HEK293 (cell line): ENCODE measurements at regions not wholly inside any gene's neighbourhood (a gene's known extent, or its start where the extent isn't known, plus 50 kb on each side); places are given as distances from the start of the nearest gene placed in this dataset.

Experiments used
- BCL11B ChIP-seq: fragments of 450-650 bp; formaldehyde crosslinking; IDR thresholded peaks from 2 replicates; pipeline ENCODE4 v1.5.1; 2016; ENCODE audit warnings: low read depth, missing biosample characterization, missing genetic modification characterization
- ZBTB7A ChIP-seq: fragments of 450-650 bp; formaldehyde crosslinking; IDR thresholded peaks from 2 replicates; pipeline ENCODE4 v1.5.1; 2016; ENCODE audit warnings: low read depth, missing biosample characterization, missing genetic modification characterization
- ZEB2 ChIP-seq: fragments of 450-650 bp; formaldehyde crosslinking; IDR thresholded peaks from 2 replicates; pipeline ENCODE4 v1.5.1; 2016; ENCODE audit warnings: missing biosample characterization, missing genetic modification characterization
- ZNF10 ChIP-seq: fragments of 450-650 bp; formaldehyde crosslinking; IDR thresholded peaks from 2 replicates; pipeline ENCODE4 v1.5.1; 2017; ENCODE audit warnings: missing biosample characterization, missing genetic modification characterization
- ZNF274 ChIP-seq, 2 experiments: fragments of 200-500 bp in 1 of 2; fragments of 450-650 bp in 1 of 2; sonication (Bioruptor generic) in 1 of 2; formaldehyde crosslinking in 1 of 2; IDR thresholded peaks; 2 replicates each; pipeline versions ENCODE4 v1.5.1 to v1.6.1; 2014 to 2016; ENCODE audit warnings: borderline replicate concordance in 1 of 2, inconsistent platforms in 1 of 2, low read length in 1 of 2, missing biosample characterization in 1 of 2, missing genetic modification characterization in 1 of 2
- ZNF341 ChIP-seq: fragments of 450-650 bp; formaldehyde crosslinking; IDR thresholded peaks from 2 replicates; pipeline ENCODE4; 2016; ENCODE audit warnings: low read depth, missing biosample characterization, missing genetic modification characterization
- ZNF354C ChIP-seq: fragments of 450-650 bp; formaldehyde crosslinking; IDR thresholded peaks from 2 replicates; pipeline ENCODE4 v1.5.1; 2016; ENCODE audit warnings: missing biosample characterization, missing genetic modification characterization, low read depth, borderline replicate concordance
- TF ChIP-seq, protein P1 (sequence below): fragments of 450-650 bp; formaldehyde crosslinking; IDR thresholded peaks from 2 replicates; pipeline ENCODE4 v1.5.1; 2016; ENCODE audit warnings: missing biosample characterization, missing genetic modification characterization
- TF ChIP-seq, protein P2 (sequence below): fragments of 450-650 bp; formaldehyde crosslinking; IDR thresholded peaks from 2 replicates; pipeline ENCODE4 v1.5.1; 2016; ENCODE audit warnings: missing biosample characterization, missing genetic modification characterization, low read depth
- TF ChIP-seq, protein P3 (sequence below): fragments of 450-650 bp; formaldehyde crosslinking; IDR thresholded peaks from 2 replicates; pipeline ENCODE4 v1.5.1; 2016; ENCODE audit warnings: missing biosample characterization, missing genetic modification characterization
- TF ChIP-seq, protein P4 (sequence below): fragments of 450-650 bp; formaldehyde crosslinking; IDR thresholded peaks from 2 replicates; pipeline ENCODE4 v1.5.1; 2016; ENCODE audit warnings: missing biosample characterization, missing genetic modification characterization

DNA sequence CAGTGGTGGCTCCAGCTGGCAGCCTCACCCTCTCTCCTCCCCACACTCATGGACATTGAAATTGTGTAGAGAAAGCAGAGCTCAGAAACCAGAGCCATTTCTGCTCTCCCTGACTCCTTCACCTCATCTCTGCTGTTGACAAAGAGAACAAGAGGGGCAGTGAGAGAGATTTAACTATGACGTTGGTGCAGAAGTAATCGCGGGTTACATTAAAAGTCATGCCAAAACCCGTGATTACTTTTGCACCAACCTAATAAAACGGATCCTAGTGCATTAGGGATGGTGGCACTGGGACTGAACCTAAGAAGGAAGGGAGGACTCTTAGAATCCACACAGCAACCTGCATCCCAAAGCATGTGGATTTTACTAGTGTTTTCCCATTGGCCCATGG, 113.3 kb upstream of the CDC42EP3 start:
- TF ChIP-seq, protein P1, sequence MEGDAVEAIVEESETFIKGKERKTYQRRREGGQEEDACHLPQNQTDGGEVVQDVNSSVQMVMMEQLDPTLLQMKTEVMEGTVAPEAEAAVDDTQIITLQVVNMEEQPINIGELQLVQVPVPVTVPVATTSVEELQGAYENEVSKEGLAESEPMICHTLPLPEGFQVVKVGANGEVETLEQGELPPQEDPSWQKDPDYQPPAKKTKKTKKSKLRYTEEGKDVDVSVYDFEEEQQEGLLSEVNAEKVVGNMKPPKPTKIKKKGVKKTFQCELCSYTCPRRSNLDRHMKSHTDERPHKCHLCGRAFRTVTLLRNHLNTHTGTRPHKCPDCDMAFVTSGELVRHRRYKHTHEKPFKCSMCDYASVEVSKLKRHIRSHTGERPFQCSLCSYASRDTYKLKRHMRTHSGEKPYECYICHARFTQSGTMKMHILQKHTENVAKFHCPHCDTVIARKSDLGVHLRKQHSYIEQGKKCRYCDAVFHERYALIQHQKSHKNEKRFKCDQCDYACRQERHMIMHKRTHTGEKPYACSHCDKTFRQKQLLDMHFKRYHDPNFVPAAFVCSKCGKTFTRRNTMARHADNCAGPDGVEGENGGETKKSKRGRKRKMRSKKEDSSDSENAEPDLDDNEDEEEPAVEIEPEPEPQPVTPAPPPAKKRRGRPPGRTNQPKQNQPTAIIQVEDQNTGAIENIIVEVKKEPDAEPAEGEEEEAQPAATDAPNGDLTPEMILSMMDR (tag by site-specific recombination) = no peak
- TF ChIP-seq ZNF354C (tag by site-specific recombination) (no peak), ZEB2 (tag by site-specific recombination) (no peak), ZNF341 (no peak), ZBTB7A (tag by site-specific recombination) (no peak), ZNF10 (no peak), BCL11B (no peak), ZNF274 (IDR thresholded peaks at IDR 0.05; ENCODE audit: low read length) (no peak), ZNF274 (tag by site-specific recombination; IDR thresholded peaks at IDR 0.05; ENCODE audit: borderline replicate concordance) (no peak)
- TF ChIP-seq, protein P2, sequence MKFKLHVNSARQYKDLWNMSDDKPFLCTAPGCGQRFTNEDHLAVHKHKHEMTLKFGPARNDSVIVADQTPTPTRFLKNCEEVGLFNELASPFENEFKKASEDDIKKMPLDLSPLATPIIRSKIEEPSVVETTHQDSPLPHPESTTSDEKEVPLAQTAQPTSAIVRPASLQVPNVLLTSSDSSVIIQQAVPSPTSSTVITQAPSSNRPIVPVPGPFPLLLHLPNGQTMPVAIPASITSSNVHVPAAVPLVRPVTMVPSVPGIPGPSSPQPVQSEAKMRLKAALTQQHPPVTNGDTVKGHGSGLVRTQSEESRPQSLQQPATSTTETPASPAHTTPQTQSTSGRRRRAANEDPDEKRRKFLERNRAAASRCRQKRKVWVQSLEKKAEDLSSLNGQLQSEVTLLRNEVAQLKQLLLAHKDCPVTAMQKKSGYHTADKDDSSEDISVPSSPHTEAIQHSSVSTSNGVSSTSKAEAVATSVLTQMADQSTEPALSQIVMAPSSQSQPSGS = no peak
- TF ChIP-seq, protein P3, sequence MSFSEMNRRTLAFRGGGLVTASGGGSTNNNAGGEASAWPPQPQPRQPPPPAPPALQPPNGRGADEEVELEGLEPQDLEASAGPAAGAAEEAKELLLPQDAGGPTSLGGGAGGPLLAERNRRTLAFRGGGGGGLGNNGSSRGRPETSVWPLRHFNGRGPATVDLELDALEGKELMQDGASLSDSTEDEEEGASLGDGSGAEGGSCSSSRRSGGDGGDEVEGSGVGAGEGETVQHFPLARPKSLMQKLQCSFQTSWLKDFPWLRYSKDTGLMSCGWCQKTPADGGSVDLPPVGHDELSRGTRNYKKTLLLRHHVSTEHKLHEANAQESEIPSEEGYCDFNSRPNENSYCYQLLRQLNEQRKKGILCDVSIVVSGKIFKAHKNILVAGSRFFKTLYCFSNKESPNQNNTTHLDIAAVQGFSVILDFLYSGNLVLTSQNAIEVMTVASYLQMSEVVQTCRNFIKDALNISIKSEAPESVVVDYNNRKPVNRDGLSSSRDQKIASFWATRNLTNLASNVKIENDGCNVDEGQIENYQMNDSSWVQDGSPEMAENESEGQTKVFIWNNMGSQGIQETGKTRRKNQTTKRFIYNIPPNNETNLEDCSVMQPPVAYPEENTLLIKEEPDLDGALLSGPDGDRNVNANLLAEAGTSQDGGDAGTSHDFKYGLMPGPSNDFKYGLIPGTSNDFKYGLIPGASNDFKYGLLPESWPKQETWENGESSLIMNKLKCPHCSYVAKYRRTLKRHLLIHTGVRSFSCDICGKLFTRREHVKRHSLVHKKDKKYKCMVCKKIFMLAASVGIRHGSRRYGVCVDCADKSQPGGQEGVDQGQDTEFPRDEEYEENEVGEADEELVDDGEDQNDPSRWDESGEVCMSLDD = no peak
- TF ChIP-seq, protein P4, sequence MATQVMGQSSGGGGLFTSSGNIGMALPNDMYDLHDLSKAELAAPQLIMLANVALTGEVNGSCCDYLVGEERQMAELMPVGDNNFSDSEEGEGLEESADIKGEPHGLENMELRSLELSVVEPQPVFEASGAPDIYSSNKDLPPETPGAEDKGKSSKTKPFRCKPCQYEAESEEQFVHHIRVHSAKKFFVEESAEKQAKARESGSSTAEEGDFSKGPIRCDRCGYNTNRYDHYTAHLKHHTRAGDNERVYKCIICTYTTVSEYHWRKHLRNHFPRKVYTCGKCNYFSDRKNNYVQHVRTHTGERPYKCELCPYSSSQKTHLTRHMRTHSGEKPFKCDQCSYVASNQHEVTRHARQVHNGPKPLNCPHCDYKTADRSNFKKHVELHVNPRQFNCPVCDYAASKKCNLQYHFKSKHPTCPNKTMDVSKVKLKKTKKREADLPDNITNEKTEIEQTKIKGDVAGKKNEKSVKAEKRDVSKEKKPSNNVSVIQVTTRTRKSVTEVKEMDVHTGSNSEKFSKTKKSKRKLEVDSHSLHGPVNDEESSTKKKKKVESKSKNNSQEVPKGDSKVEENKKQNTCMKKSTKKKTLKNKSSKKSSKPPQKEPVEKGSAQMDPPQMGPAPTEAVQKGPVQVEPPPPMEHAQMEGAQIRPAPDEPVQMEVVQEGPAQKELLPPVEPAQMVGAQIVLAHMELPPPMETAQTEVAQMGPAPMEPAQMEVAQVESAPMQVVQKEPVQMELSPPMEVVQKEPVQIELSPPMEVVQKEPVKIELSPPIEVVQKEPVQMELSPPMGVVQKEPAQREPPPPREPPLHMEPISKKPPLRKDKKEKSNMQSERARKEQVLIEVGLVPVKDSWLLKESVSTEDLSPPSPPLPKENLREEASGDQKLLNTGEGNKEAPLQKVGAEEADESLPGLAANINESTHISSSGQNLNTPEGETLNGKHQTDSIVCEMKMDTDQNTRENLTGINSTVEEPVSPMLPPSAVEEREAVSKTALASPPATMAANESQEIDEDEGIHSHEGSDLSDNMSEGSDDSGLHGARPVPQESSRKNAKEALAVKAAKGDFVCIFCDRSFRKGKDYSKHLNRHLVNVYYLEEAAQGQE (tag by site-specific recombination) = no peak
